ENCODE measurements at regions not wholly inside any gene's neighbourhood (a gene's known extent, or its start where the extent isn't known, plus 50 kb on each side); places are given as distances from the start of the nearest gene placed in this dataset.

DNA sequence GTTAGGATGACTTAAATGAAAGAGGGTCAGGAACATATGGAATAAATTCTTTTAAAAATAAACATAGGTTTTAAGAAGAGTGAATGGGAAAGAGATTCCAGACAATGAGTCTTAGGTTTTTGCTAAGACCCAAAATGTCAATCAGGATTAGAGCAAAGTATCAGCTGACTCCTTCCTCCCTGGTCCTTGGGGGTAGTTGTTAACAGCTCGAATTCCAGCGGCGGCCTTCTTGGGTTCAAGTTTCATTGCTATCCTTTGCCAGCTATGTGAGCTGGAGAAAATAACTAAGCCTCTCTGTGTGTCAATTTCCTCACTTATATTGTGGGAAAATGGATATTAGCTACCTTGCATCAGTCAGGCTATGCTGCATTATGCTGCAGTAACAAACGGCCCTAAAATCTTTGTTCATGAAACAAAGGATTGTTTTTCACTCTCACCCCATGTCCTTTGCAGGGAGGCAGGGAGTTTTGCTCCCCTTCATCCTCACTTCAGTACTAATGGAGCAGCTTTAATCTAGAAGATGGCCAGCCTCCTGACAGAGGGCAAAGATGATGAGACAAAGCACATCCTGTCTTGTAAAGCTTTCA lies 83.8 kb upstream of the RFLNA start:
- no peak overlapping the region for H3K4ac ChIP-seq (replicated peaks; ENCODE audit: insufficient read length, low read depth, low read length)
- no peak overlapping the region for H2BK5ac ChIP-seq (ENCODE audit: low read depth, low read length)
- H2AK5ac ChIP-seq (ENCODE audit: low read depth, low read length) = no peak overlapping the region; the same call in 1 of the 2 replicates
- no peak overlapping the region for H3K9ac ChIP-seq (replicated peaks in 1 of 4; ENCODE audit: extremely low read depth in 1 of 4, low read depth in 3 of 4, low read length in 3 of 4)
- no peak overlapping the region for H3K18ac ChIP-seq (ENCODE audit: extremely low read depth, low read length)
- no peak overlapping the region for H3K27ac ChIP-seq (ENCODE audit: low read depth, low read length)
- no peak overlapping the region for H2BK20ac ChIP-seq (ENCODE audit: low read length)
- H3K27me3 ChIP-seq (replicated peaks in 1 of 4; ENCODE audit: control insufficient read depth in 3 of 4, extremely low read depth in 1 of 4, insufficient read depth in 3 of 4, low read length in 3 of 4) = no peaks in the 10 kb centered on the region
- no peak overlapping the region for H4K91ac ChIP-seq (replicated peaks; ENCODE audit: insufficient read length, low read length)
- no peak overlapping the region for H3K23ac ChIP-seq (ENCODE audit: insufficient read length)
- no peak overlapping the region for H2BK12ac ChIP-seq (ENCODE audit: low read depth, low read length)
- no peaks in the 10 kb centered on the region for H4K20me1 ChIP-seq (replicated peaks in 1 of 2; ENCODE audit: control insufficient read depth in 1 of 2, insufficient read depth in 2 of 2, low read length in 2 of 2)
- H3K14ac ChIP-seq (ENCODE audit: insufficient read length) = no peak overlapping the region
- 91% methylated on average over 4 of the region's 4 CpGs; no CpG with 5 or more reads in 1 of the 2 experiments for WGBS, 2 experiments (ENCODE audit: extremely low coverage in 1 of 2, insufficient coverage in 1 of 2, insufficient read length in 1 of 2, insufficient replicate concordance in 2 of 2, low coverage in 1 of 2, low lambda C conversion rate in 2 of 2, missing lambda C conversion rate in 1 of 2)
- H3K4me1 ChIP-seq (replicated peaks in 1 of 4; ENCODE audit: control insufficient read depth in 3 of 4, insufficient read depth in 4 of 4, low read length in 3 of 4) = no peaks in the 10 kb centered on the region; a peak in 1 of 7 replicates
- no peak overlapping the region for H4K8ac ChIP-seq (ENCODE audit: extremely low read depth, insufficient read depth, low read length)
- FAIRE-seq (no peak), DNase-seq (ENCODE audit: low read depth in 1 of 2, low spot score in 2 of 2) (no peak)
- H3K23me2 ChIP-seq (ENCODE audit: low read depth, low read length) = no peaks in the 10 kb centered on the region
- H3K79me1 ChIP-seq (ENCODE audit: low read depth, low read length) = no peaks in the 10 kb centered on the region
- no peak overlapping the region for H2BK15ac ChIP-seq (ENCODE audit: low read length)
- H2BK120ac ChIP-seq (replicated peaks; ENCODE audit: low read depth, low read length) = no peak overlapping the region
- H2AFZ ChIP-seq (ENCODE audit: low read length) = no peak overlapping the region
- ChIA-PET POLR2A (ENCODE audit: partially characterized antibody) (interaction anchor here (1.8 kb wide), 1 partner anchor 11 kb away, joined by 4 read pairs; no protein-coding TSS in a partner anchor), CTCF (ENCODE audit: partially characterized antibody) (no interaction called here)
- H3K79me2 ChIP-seq (ENCODE audit: control insufficient read depth in 1 of 2, insufficient read depth in 2 of 2, low read length in 2 of 2) = no peaks in the 10 kb centered on the region
- H4K5ac ChIP-seq (ENCODE audit: insufficient read length, low read depth, low read length) = no peak overlapping the region
- H3K9me3 ChIP-seq (ENCODE audit: insufficient read depth in 2 of 2, low read depth in 1 of 2, low read length in 1 of 2) = peaks cover 10 to 11% of the 10 kb centered on the region in 2 experiments
- H3K36me3 ChIP-seq (ENCODE audit: control insufficient read depth in 2 of 4, insufficient read depth in 4 of 4, low read length in 3 of 4) = no peaks in the 10 kb centered on the region
- no peak overlapping the region for H3K56ac ChIP-seq (replicated peaks; ENCODE audit: insufficient read length, low read depth, low read length)
- no peak overlapping the region for H3K4me2 ChIP-seq (ENCODE audit: insufficient read depth in 1 of 2, low read depth in 2 of 2, low read length in 2 of 2)
- H3K4me3 ChIP-seq (ENCODE audit: extremely low read depth in 1 of 4, insufficient read depth in 2 of 4, low read depth in 3 of 4, low read length in 4 of 4) = no peak overlapping the region
- TF ChIP-seq YY1 (IDR thresholded peaks at IDR 0.05; ENCODE audit: low read depth, low read length) (no peak), RXRA (IDR thresholded peaks at IDR 0.05; ENCODE audit: insufficient read depth, low read depth, low read length) (no peak), BACH1 (IDR thresholded peaks at IDR 0.05; ENCODE audit: low read length) (no peak), CREB1 (IDR thresholded peaks at IDR 0.05) (no peak), SIRT6 (IDR thresholded peaks at IDR 0.05; ENCODE audit: low read length) (no peak), CBX5 (IDR thresholded peaks at IDR 0.05; ENCODE audit: low read depth, low read length) (no peak), RNF2 (IDR thresholded peaks at IDR 0.05; ENCODE audit: borderline replicate concordance, low read depth, low read length, missing control alignments, poor library complexity, severe bottlenecking) (no peak), KDM4A (IDR thresholded peaks at IDR 0.05; ENCODE audit: low read depth, low read length, severe bottlenecking) (no peak), RBBP5 (IDR thresholded peaks at IDR 0.05; ENCODE audit: borderline replicate concordance, low read depth, low read length) (no peak), SUZ12 (IDR thresholded peaks at IDR 0.05; ENCODE audit: low read length) (no peak), SP4 (IDR thresholded peaks at IDR 0.05; ENCODE audit: low read length) (no peak), GABPA (IDR thresholded peaks at IDR 0.05; ENCODE audit: borderline replicate concordance, insufficient read depth, low read length) (no peak), TAF1 (IDR thresholded peaks at IDR 0.05; ENCODE audit: low read depth, low read length) (no peak)
- TF ChIP-seq, protein P1, sequence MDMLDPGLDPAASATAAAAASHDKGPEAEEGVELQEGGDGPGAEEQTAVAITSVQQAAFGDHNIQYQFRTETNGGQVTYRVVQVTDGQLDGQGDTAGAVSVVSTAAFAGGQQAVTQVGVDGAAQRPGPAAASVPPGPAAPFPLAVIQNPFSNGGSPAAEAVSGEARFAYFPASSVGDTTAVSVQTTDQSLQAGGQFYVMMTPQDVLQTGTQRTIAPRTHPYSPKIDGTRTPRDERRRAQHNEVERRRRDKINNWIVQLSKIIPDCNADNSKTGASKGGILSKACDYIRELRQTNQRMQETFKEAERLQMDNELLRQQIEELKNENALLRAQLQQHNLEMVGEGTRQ (IDR thresholded peaks at IDR 0.05; ENCODE audit: low read length) = no peak
